Endothelial cell of umbilical vein (primary cell): ENCODE measurements at regions not wholly inside any gene's neighbourhood (a gene's known extent, or its start where the extent isn't known, plus 50 kb on each side); places are given as distances from the start of the nearest gene placed in this dataset.

Source experiments
- BruUV-seq: library from RNA; stranded (reverse); fragments of 400-500 nt; replicated peaks from 2 replicates; lab custom pipeline; 2021; lab: Mats Ljungman, UMichigan
- CTCF ChIA-PET: fragments of 300-600, 350-600 bp; sonication (Branson Sonifier 250); formaldehyde crosslinking; loops from one replicate; lab custom pipeline; 2021; ENCODE audit warnings: antibody characterized with exemption, inconsistent platforms; lab: Charles Lee
- POLR2A ChIA-PET: fragments of 300-600, 350-600 bp; sonication (Branson Sonifier 250); formaldehyde crosslinking; loops from one replicate; lab custom pipeline; 2021; ENCODE audit warnings: antibody characterized with exemption, inconsistent platforms; lab: Charles Lee
- DNase-seq: peaks from one replicate; pipeline ENCODE4 v3.0.0-alpha.2; 2011; ENCODE audit warnings: low read depth, low spot score
- FAIRE-seq: peaks from 2 replicates; lab custom pipeline; 2011; peaks lifted over from hg19 to GRCh38; lab: Jason Lieb, UNC
- H2AFZ ChIP-seq: 2 replicates; pipeline ENCODE4 v1.6.0; 2012; ENCODE audit warnings: low read depth, low read length, control low read depth, inconsistent platforms
- H3K27ac ChIP-seq: 2 replicates; pipeline ENCODE4 v1.5.1; 2011; ENCODE audit warnings: low read depth, mild to moderate bottlenecking, control low read depth, low read length, moderate library complexity; ENCODE audit not compliant: insufficient read depth
- H3K27me3 ChIP-seq, 2 experiments: 2 replicates each; pipeline versions ENCODE4 v1.6.0 to v1.6.1; 2011; ENCODE audit warnings: low read length in 2 of 2, mixed read lengths in 1 of 2; ENCODE audit not compliant: control insufficient read depth in 2 of 2, insufficient read depth in 2 of 2
- H3K36me3 ChIP-seq, 2 experiments: 2 replicates in 1 of 2; 3 replicates in 1 of 2; pipeline ENCODE4 v1.5.1; 2011; ENCODE audit warnings: low read length in 2 of 2, mild to moderate bottlenecking in 1 of 2, moderate library complexity in 1 of 2; ENCODE audit not compliant: control insufficient read depth in 2 of 2, insufficient read depth in 2 of 2; ENCODE audit errors: extremely low read depth in 1 of 2
- H3K4me1 ChIP-seq: 3 replicates; pipeline ENCODE4 v1.5.1; 2011; ENCODE audit warnings: mild to moderate bottlenecking, low read length; ENCODE audit not compliant: control insufficient read depth, insufficient read depth; ENCODE audit errors: extremely low read depth
- H3K4me2 ChIP-seq: 2 replicates; pipeline ENCODE4 v1.6.1; 2011; ENCODE audit warnings: low read length, control low read depth, mixed read lengths; ENCODE audit not compliant: insufficient read depth
- H3K4me3 ChIP-seq, 3 experiments: fragments of 200-600 bp in 1 of 3; sonication (generic), shearing (Covaris generic) in 1 of 3; replicated peaks in 1 of 3; 2 replicates each; pipeline ENCODE4 v1.5.1; 2011 to 2016; ENCODE audit warnings: control low read depth in 3 of 3, low read length in 3 of 3, mild to moderate bottlenecking in 2 of 3, inconsistent platforms in 1 of 3, low read depth in 1 of 3, moderate library complexity in 1 of 3; ENCODE audit not compliant: insufficient read depth in 1 of 3
- H3K79me2 ChIP-seq: 2 replicates; pipeline ENCODE4 v1.6.0; 2012; ENCODE audit warnings: low read length, inconsistent platforms; ENCODE audit not compliant: control insufficient read depth, insufficient read depth
- H3K9ac ChIP-seq: replicated peaks from 2 replicates; pipeline ENCODE3; 2011; ENCODE audit warnings: low read length, control low read depth; ENCODE audit not compliant: insufficient read depth; ENCODE audit errors: extremely low read depth
- H3K9me1 ChIP-seq: replicated peaks from 3 replicates; pipeline ENCODE4 v1.6.0; 2011; ENCODE audit warnings: mild to moderate bottlenecking, low read length; ENCODE audit not compliant: control insufficient read depth, insufficient read depth; ENCODE audit errors: extremely low read depth
- H3K9me3 ChIP-seq: replicated peaks from 2 replicates; pipeline ENCODE4 v1.5.1; 2012; ENCODE audit warnings: low read length, inconsistent platforms; ENCODE audit not compliant: control insufficient read depth, insufficient read depth
- H4K20me1 ChIP-seq: replicated peaks from 2 replicates; pipeline ENCODE3; 2011; ENCODE audit warnings: mild to moderate bottlenecking, low read length; ENCODE audit not compliant: control insufficient read depth, insufficient read depth; ENCODE audit errors: extremely low read depth
- CTCF ChIP-seq, 2 donors: IDR thresholded peaks; 1 replicate in 1 of 2; 2 replicates in 1 of 2; pipeline ENCODE4 v1.5.1; 2011; ENCODE audit warnings: low read length in 2 of 2, mild to moderate bottlenecking in 2 of 2, moderate library complexity in 2 of 2, control low read depth in 1 of 2, inconsistent platforms in 1 of 2, low read depth in 1 of 2; ENCODE audit not compliant: insufficient read depth in 1 of 2; ENCODE audit errors: extremely low read depth in 1 of 2
- EZH2 ChIP-seq: IDR thresholded peaks from 2 replicates; pipeline ENCODE4 v1.6.1; 2012; ENCODE audit warnings: borderline replicate concordance, low read depth, mild to moderate bottlenecking, moderate library complexity, low read length, inconsistent platforms; ENCODE audit not compliant: severe bottlenecking
- FOS ChIP-seq: IDR thresholded peaks from 2 replicates; pipeline ENCODE4 v1.6.1; 2011; ENCODE audit warnings: mild to moderate bottlenecking, low read length, moderate library complexity, borderline replicate concordance; ENCODE audit not compliant: insufficient read depth
- GATA2 ChIP-seq: IDR thresholded peaks from 2 replicates; pipeline ENCODE4 v1.7.0; 2011; ENCODE audit warnings: low read depth, mild to moderate bottlenecking, moderate library complexity, mixed read lengths, low read length; ENCODE audit not compliant: insufficient read length, insufficient read depth
- JUN ChIP-seq: IDR thresholded peaks from 2 replicates; pipeline ENCODE4 v1.6.1; 2011; ENCODE audit warnings: borderline replicate concordance, low read depth; ENCODE audit not compliant: insufficient read length, insufficient read depth
- MAX ChIP-seq: IDR thresholded peaks from 2 replicates; pipeline ENCODE4 v1.6.1; 2011; ENCODE audit not compliant: insufficient read depth, insufficient read length
- MYC ChIP-seq: IDR thresholded peaks from one replicate; pipeline ENCODE4 v1.6.1; 2011; ENCODE audit warnings: mild to moderate bottlenecking, low read depth, low read length
- POLR2A ChIP-seq: IDR thresholded peaks from 2 replicates; pipeline ENCODE4 v1.6.1; 2012; ENCODE audit warnings: low read depth, mild to moderate bottlenecking, control low read depth, low read length
- POLR2AphosphoS5 ChIP-seq: IDR thresholded peaks from 2 replicates; pipeline ENCODE4 v1.6.1; 2012; ENCODE audit warnings: low read depth, mild to moderate bottlenecking, control low read depth, low read length, moderate library complexity; ENCODE audit not compliant: insufficient read depth
- dilution Hi-C: fragments of 300-500 bp; cut with MboI; formaldehyde crosslinking; loops from one replicate; pipeline ENCODE4 v1.15.0; 2019; ENCODE audit warnings: low sequenced_read_pairs; ENCODE audit not compliant: extremely low pct_ligation_motif_present
- intact Hi-C: fragments of 100-400 bp; cut with micrococcal nuclease; formaldehyde crosslinking; loops from one replicate; pipeline ENCODE4 v1.10.0; 2022

DNA sequence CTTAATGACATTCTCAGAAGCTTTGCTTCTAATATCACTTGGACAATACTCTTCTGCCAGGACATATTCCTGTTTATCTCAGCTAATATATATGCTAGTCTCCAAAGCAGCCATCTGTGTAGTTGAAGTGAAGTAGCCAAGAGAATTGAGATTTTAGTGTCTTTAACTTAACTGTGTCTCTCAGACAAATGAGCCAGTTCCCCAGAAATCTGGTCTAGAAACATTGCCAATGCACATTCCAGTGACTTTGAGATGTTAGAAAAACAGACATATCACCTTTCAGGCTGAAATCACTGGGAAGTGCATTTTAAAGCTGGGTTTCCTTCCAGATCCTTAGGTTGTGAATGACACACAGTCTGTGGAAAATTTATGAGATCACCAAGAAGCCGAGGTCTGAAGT, 114.6 kb downstream of the MTX3 start:
- Histone ChIP-seq H3K79me2 (no peaks in the 10 kb centered on the region), H3K27ac (no peak overlapping the region), H2AFZ (no peak overlapping the region), H3K9me1 (no peaks in the 10 kb centered on the region), H3K9ac (no peak overlapping the region), H3K27me3 (no peaks in the 10 kb centered on the region), H3K4me2 (no peak overlapping the region), H3K4me1 (no peaks in the 10 kb centered on the region), H3K4me3 (no peak overlapping the region), H3K36me3 (no peaks in the 10 kb centered on the region), H4K20me1 (no peaks in the 10 kb centered on the region), H3K9me3 (no peaks in the 10 kb centered on the region)
- no peak for DNase-seq
- CTCF ChIA-PET: interaction anchor here (1.6 kb wide), 1 partner anchor 207 kb away, joined by 3 read pairs; no protein-coding TSS in a partner anchor
- dilution Hi-C loops (no loop called here), intact Hi-C loops (no loop called here)
- POLR2A ChIA-PET: no interaction called here
- TF ChIP-seq MAX (no peak), GATA2 (no peak), POLR2AphosphoS5 (no peak), JUN (no peak), CTCF (IDR thresholded peaks at IDR 0.05; ENCODE audit: extremely low read depth in 1 of 2, insufficient read depth in 1 of 2, low read depth in 1 of 2, low read length in 2 of 2) (no peak), POLR2A (no peak), MYC (no peak), EZH2 (no peak), FOS (no peak)
- no TSS peak for BruUV-seq
- FAIRE-seq: no peak
